Keratinocyte (primary cell): ENCODE measurements at regions not wholly inside any gene's neighbourhood (a gene's known extent, or its start where the extent isn't known, plus 50 kb on each side); places are given as distances from the start of the nearest gene placed in this dataset.

Source experiments
- EZH2 ChIP-seq: IDR thresholded peaks from one replicate; pipeline ENCODE4 v1.6.1; 2012; ENCODE audit warnings: inconsistent platforms, mild to moderate bottlenecking, low read length, moderate library complexity
- TF ChIP-seq, protein P1 (sequence below), 3 experiments: IDR thresholded peaks in 1 of 3; conservative IDR thresholded peaks in 1 of 3; optimal IDR thresholded peaks in 1 of 3; 2 replicates in 2 of 3; 3 replicates in 1 of 3; pipeline versions ENCODE3 to v1.5.1; 2011; ENCODE audit warnings: low read length in 3 of 3, mild to moderate bottlenecking in 3 of 3, moderate library complexity in 2 of 3, control low read depth in 1 of 3, inconsistent platforms in 1 of 3; ENCODE audit not compliant: insufficient read depth in 2 of 3; ENCODE audit errors: extremely low read depth in 1 of 3

DNA sequence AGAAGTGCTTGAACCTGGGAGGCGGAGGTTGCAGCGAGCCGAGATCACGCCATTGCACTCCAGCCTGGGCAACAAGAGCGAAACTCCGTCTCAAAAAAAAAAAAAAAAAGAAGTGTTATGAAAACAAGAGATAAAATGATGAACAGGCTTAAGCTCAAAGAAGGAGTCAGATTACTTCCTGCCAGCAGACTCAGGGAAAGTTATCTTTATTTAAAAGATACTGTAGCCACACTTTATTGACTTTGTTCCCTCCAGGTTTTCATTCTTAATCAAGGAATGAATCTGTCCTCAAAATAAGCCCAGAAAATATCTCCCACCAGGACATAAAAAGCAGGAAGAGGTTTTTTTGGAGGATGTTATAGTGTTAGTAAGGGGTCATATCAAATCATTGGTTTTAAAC, 176.5 kb upstream of the KCNMB2 start:
- TF ChIP-seq, protein P1, sequence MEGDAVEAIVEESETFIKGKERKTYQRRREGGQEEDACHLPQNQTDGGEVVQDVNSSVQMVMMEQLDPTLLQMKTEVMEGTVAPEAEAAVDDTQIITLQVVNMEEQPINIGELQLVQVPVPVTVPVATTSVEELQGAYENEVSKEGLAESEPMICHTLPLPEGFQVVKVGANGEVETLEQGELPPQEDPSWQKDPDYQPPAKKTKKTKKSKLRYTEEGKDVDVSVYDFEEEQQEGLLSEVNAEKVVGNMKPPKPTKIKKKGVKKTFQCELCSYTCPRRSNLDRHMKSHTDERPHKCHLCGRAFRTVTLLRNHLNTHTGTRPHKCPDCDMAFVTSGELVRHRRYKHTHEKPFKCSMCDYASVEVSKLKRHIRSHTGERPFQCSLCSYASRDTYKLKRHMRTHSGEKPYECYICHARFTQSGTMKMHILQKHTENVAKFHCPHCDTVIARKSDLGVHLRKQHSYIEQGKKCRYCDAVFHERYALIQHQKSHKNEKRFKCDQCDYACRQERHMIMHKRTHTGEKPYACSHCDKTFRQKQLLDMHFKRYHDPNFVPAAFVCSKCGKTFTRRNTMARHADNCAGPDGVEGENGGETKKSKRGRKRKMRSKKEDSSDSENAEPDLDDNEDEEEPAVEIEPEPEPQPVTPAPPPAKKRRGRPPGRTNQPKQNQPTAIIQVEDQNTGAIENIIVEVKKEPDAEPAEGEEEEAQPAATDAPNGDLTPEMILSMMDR (optimal IDR thresholded peaks at IDR 0.05 in 1 of 3, IDR thresholded peaks at IDR 0.05 in 1 of 3, conservative IDR thresholded peaks at IDR 0.05 in 1 of 3; ENCODE audit: extremely low read depth in 1 of 3, insufficient read depth in 2 of 3, low read length in 3 of 3), result no peak
- no peak for TF ChIP-seq EZH2
